Left ventricle myocardium inferior (tissue), 1 donor: ENCODE measurements at regions not wholly inside any gene's neighbourhood (a gene's known extent, or its start where the extent isn't known, plus 50 kb on each side); places are given as distances from the start of the nearest gene placed in this dataset.
"Not testable (repeated sequence)": the region's sequence is repeated elsewhere in the genome, so short reads cannot be mapped to it uniquely, and the experiment has no call there.

Experiments used
- DNase-seq: peaks from one replicate; pipeline ENCODE4 v3.0.0-alpha.2; 2020
- H3K27ac ChIP-seq: fragments of 200-600 bp; replicated peaks from 2 replicates; pipeline ENCODE4 v1.8.0; 2021
- H3K27me3 ChIP-seq: fragments of 200-600 bp; 2 replicates; pipeline ENCODE4 v1.8.0; 2021; ENCODE audit warnings: low read depth
- H3K36me3 ChIP-seq: fragments of 200-600 bp; 2 replicates; pipeline ENCODE4 v1.8.0; 2021
- H3K4me1 ChIP-seq: fragments of 200-600 bp; 2 replicates; pipeline ENCODE4 v1.8.0; 2021
- H3K4me3 ChIP-seq: fragments of 200-600 bp; 2 replicates; pipeline ENCODE4 v1.8.0; 2021; ENCODE audit warnings: mild to moderate bottlenecking, moderate library complexity
- H3K9me3 ChIP-seq: fragments of 200-600 bp; replicated peaks from 2 replicates; pipeline ENCODE4 v1.8.0; 2021
- intact Hi-C: fragments of 100-400 bp; cut with micrococcal nuclease; formaldehyde crosslinking; loops from one replicate; pipeline ENCODE4 v1.11.0; 2022
- TF ChIP-seq, protein P1 (sequence below): fragments of 200-600 bp; IDR thresholded peaks from 2 replicates; pipeline ENCODE4 v1.8.0; 2021; ENCODE audit warnings: antibody characterized with exemption, mild to moderate bottlenecking, borderline replicate concordance
- donor health status: DM: no; HTN: yes; CAD: no; lungs with severe emphysema.

DNA sequence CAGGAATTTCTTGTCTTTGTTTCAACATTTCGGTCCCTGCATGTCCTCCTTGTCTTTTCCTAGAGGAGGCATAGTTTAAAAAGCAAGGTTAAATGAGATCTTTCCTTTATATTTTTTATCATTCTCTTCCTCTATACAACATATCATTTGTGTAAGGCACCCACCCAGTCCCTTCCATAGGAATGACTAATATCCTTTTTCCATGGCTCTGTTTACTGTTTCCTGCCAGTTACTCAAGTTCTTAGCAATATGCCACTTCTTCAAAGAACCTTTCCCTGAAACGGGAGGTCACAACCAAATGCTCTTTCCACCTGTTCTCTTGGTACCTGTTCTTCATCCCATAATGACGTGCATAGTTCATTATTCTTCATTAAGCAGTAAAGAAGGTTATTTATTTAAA, 1237.1 kb upstream of the GOT2 start:
- DNase-seq: no peak
- Histone ChIP-seq H3K4me3 (no peak overlapping the region), H3K36me3 (no peaks in the 10 kb centered on the region), H3K4me1 (no peaks in the 10 kb centered on the region), H3K27me3 (no peaks in the 10 kb centered on the region), H3K9me3 (peaks cover 6% of the 10 kb centered on the region), H3K27ac (no peak overlapping the region)
- TF ChIP-seq, protein P1, sequence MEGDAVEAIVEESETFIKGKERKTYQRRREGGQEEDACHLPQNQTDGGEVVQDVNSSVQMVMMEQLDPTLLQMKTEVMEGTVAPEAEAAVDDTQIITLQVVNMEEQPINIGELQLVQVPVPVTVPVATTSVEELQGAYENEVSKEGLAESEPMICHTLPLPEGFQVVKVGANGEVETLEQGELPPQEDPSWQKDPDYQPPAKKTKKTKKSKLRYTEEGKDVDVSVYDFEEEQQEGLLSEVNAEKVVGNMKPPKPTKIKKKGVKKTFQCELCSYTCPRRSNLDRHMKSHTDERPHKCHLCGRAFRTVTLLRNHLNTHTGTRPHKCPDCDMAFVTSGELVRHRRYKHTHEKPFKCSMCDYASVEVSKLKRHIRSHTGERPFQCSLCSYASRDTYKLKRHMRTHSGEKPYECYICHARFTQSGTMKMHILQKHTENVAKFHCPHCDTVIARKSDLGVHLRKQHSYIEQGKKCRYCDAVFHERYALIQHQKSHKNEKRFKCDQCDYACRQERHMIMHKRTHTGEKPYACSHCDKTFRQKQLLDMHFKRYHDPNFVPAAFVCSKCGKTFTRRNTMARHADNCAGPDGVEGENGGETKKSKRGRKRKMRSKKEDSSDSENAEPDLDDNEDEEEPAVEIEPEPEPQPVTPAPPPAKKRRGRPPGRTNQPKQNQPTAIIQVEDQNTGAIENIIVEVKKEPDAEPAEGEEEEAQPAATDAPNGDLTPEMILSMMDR: no peak
- intact Hi-C loops: no loop called here

DNA sequence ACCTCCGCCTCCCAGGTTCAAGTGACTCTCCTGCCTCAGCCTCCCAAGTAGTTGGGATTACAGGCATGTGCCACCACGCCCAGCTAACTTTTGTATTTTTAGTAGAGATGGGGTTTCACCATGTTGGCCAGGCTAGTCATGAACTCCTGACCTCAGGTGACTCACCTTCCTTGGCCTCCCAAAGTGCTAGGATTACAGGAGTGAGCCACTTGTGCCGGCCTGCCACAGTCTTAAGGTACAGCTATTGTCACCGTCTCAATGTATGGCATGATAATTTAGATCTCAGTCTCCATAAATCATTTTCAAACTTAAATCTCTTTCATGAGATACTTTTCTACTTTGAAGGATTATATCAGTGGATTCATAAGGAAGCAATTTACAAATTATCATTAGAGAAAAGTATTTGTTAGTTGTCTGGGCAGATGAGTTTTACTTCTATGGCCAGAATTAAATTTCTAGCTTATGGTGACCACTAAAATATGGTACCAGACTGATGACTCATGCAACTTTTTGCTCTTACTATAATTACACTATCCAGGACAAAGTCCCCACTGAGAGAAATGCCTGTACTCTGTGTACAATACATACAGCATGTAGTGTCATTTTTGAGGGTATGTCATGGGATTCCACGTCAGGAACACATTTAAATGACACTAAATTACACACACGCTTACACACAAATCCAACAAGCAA, 1230.3 kb upstream of the GOT2 start:
- Histone ChIP-seq H3K27ac (no peak overlapping the region), H3K4me3 (no peak overlapping the region), H3K27me3 (no peaks in the 10 kb centered on the region), H3K36me3 (no peaks in the 10 kb centered on the region), H3K4me1 (no peaks in the 10 kb centered on the region), H3K9me3 (peaks cover 11% of the 10 kb centered on the region)
- intact Hi-C loops: no loop called here
- TF ChIP-seq, protein P1: no peak
- DNase-seq: no peak

DNA sequence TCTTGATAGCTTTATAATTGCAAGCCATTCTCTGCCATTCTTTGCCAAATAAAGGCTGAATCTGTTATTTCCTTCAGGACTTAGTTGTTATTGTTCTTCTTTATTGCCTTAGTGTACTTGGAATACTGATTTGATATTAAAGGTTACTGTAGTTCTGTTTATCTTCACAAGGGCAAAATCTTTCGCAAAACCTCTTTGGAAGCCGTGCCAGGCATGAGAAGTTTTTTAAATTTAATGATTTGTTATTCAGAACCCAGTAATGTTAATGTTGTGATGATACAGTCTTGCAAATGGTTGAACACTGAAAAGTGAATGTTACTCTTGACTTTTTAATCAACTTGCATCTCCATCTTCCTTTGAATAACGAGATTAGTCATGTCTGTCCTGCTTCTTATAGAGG, 1225.2 kb upstream of the GOT2 start:
- intact Hi-C loops: no loop called here
- H3K9me3 ChIP-seq: peaks cover 17% of the 10 kb centered on the region
- no peak for DNase-seq
- H3K27ac ChIP-seq: no peak overlapping the region
- no peak overlapping the region for H3K4me3 ChIP-seq
- no peaks in the 10 kb centered on the region for H3K4me1 ChIP-seq
- TF ChIP-seq, protein P1: no peak
- H3K36me3 ChIP-seq: no peaks in the 10 kb centered on the region
- no peaks in the 10 kb centered on the region for H3K27me3 ChIP-seq

DNA sequence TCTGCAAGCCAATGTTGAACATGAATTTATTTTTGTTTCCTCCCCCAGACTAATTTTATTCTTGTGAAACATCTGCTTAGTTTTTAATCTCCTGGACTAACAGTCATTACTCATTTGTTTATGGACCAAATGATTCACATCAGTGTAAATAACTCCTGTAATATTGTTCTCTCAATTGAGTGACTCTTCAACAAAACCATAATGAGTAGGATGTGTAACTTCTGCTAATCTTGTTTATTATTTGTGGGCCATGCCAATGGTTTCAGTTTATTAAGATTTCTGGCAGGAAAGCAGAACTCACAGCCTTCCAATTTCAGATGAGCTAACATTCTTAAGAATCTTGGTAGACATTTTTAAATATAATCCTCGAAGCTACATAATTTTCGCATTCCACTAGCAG, 1216.3 kb upstream of the GOT2 start:
- intact Hi-C loops: no loop called here
- TF ChIP-seq, protein P1: no peak
- H3K9me3 ChIP-seq: peaks cover 11% of the 10 kb centered on the region
- no peak overlapping the region for H3K27ac ChIP-seq
- no peak for DNase-seq
- H3K36me3 ChIP-seq: no peaks in the 10 kb centered on the region
- H3K4me1 ChIP-seq: no peaks in the 10 kb centered on the region
- no peak overlapping the region for H3K4me3 ChIP-seq
- H3K27me3 ChIP-seq: no peaks in the 10 kb centered on the region

DNA sequence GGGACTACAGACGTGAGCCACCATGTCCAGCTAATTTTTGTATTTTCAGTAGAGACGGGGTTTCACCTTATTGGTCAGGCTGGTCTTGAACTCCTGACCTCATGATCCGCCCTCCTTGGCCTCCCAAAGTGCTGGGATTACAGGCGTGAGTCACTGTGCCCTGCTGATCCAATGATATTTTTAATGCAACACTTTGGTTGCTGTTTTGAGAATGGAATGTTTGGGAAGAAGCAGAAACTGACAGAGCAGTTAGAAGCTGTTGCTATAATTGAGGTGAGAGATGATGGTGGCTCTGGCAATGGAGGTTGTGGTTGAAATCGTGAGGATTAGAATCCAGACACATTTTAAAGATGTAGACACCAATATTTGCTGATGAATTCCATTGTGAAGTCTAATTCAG, 1209.9 kb upstream of the GOT2 start:
- H3K4me1 ChIP-seq, H3K36me3 ChIP-seq, intact Hi-C loops, H3K27ac ChIP-seq, DNase-seq, H3K4me3 ChIP-seq, H3K27me3 ChIP-seq: not testable (repeated sequence)
- H3K9me3 ChIP-seq: peaks cover 19% of the 10 kb centered on the region

DNA sequence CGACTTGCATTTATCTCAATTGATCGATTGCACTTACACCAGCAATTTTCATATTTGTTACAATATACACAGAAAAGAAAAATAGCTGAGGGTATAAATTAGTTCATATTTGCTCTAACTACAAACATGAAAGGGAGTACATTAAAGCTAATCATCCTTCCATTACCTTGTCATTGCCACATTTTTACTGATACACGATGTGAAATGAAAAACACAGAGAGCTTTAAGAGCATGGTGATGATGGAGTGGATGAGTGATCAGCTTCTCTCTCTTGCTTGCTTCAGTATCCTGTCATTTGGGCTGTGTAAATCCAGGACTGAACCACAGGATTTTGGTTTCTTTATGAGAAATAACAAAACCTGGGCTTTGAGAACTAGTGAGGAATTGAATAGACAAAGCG, 1207.5 kb upstream of the GOT2 start:
- TF ChIP-seq, protein P1: no peak
- H3K27ac ChIP-seq: no peak overlapping the region

More for the DNA sequence above, 1207.5 kb upstream of the GOT2 start:
- H3K27me3 ChIP-seq: no peaks in the 10 kb centered on the region
- intact Hi-C loops: no loop called here
- H3K9me3 ChIP-seq: peaks cover 42% of the 10 kb centered on the region
- no peaks in the 10 kb centered on the region for H3K36me3 ChIP-seq
- H3K4me3 ChIP-seq: no peak overlapping the region
- DNase-seq: no peak
- no peaks in the 10 kb centered on the region for H3K4me1 ChIP-seq
